ENCODE measurements at regions not wholly inside any gene's neighbourhood (a gene's known extent, or its start where the extent isn't known, plus 50 kb on each side); places are given as distances from the start of the nearest gene placed in this dataset.

- TF ChIP-seq CTCF (conservative IDR thresholded peaks at IDR 0.05) = no peak
- Histone ChIP-seq H2BK20ac (ENCODE audit: low read depth, low read length, poor library complexity, severe bottlenecking) (no peak overlapping the region), H2AK5ac (ENCODE audit: insufficient read length, low read length) (no peak overlapping the region), H3K23ac (ENCODE audit: insufficient read length, low read depth, low read length) (no peak overlapping the region), H3K23me2 (ENCODE audit: insufficient read length, low read depth, low read length, poor library complexity, severe bottlenecking) (no peaks in the 10 kb centered on the region), H2BK12ac (ENCODE audit: insufficient read length, low read depth, low read length) (no peak overlapping the region), H3K4ac (ENCODE audit: low read depth, low read length) (no peak overlapping the region), H3K4me2 (ENCODE audit: insufficient read depth, insufficient read length, low read length) (no peak overlapping the region), H4K91ac (ENCODE audit: insufficient read length, low read depth, low read length) (no peak overlapping the region), H3K27me3 (ENCODE audit: insufficient read depth, low read length) (no peaks in the 10 kb centered on the region), H3K27ac (ENCODE audit: insufficient read length, low read depth, low read length) (no peak overlapping the region), H2BK15ac (ENCODE audit: low read depth, low read length) (no peak overlapping the region), H2AFZ (ENCODE audit: low read length) (no peak overlapping the region), H3T11ph (ENCODE audit: low read length) (no peak overlapping the region), H3K4me1 (ENCODE audit: insufficient read depth, low read length) (peaks cover 5% of the 10 kb centered on the region; the same call in 1 of the 2 replicates), H3K79me2 (ENCODE audit: insufficient read depth, low read length) (no peaks in the 10 kb centered on the region), H2BK5ac (ENCODE audit: insufficient read length, low read length) (no peak overlapping the region), H4K5ac (ENCODE audit: insufficient read length, low read depth, low read length) (no peak overlapping the region), H4K20me1 (ENCODE audit: control insufficient read depth, insufficient read depth, insufficient read length) (no peaks in the 10 kb centered on the region), H3K9me3 (ENCODE audit: control insufficient read depth, low read depth, low read length) (no peaks in the 10 kb centered on the region), H3K9ac (ENCODE audit: extremely low read depth, insufficient read length, low read length) (no peak overlapping the region), H3K18ac (ENCODE audit: insufficient read length, low read depth, low read length) (no peak overlapping the region), H4K8ac (replicated peaks; ENCODE audit: insufficient read length, low read depth, low read length) (no peak overlapping the region), H2BK120ac (ENCODE audit: low read depth, low read length, poor library complexity, severe bottlenecking) (no peak overlapping the region), H3K79me1 (ENCODE audit: insufficient read depth, low read depth, low read length, poor library complexity, severe bottlenecking) (no peaks in the 10 kb centered on the region), H3K14ac (ENCODE audit: insufficient read depth, low read length) (no peak overlapping the region), H3K56ac (ENCODE audit: insufficient read length, low read depth, low read length) (no peak overlapping the region)
- DNase-seq = no peak
- H3K27me3 Mint-ChIP-seq (ENCODE audit: low read depth) = peaks cover 3% of the 10 kb centered on the region; the same call in 1 of the 2 replicates
- H3K4me1 Mint-ChIP-seq = peaks cover 11% of the 10 kb centered on the region in 2 experiments
- no CpG with 5 or more reads among the region's 4 CpGs for WGBS (ENCODE audit: extremely low coverage, insufficient read length, low lambda C conversion rate)
- no peaks in the 10 kb centered on the region; a peak in 2 of 5 replicates for H3K9me3 Mint-ChIP-seq
- H3K27ac Mint-ChIP-seq = no peak overlapping the region
- no peak overlapping the region for H3K4me3 Mint-ChIP-seq
- H3K36me3 Mint-ChIP-seq (ENCODE audit: insufficient read depth in 1 of 3, low read depth in 3 of 3) = no peaks in the 10 kb centered on the region
Measured at GRCh38 chr18:10397004-10397403, 57.4 kb upstream of the APCDD1 start.

Data from H9 (cell line).